DND-41 (cell line): ENCODE measurements at regions not wholly inside any gene's neighbourhood (a gene's known extent, or its start where the extent isn't known, plus 50 kb on each side); places are given as distances from the start of the nearest gene placed in this dataset.

Experiments
- CTCF ChIP-seq: IDR thresholded peaks from 2 replicates; pipeline ENCODE4 v1.5.1; 2012; ENCODE audit warnings: borderline replicate concordance, low read length, moderate library complexity, mild to moderate bottlenecking; ENCODE audit not compliant: poor library complexity, severe bottlenecking; ENCODE audit errors: extremely low read depth
- EZH2 ChIP-seq: IDR thresholded peaks from 3 replicates; pipeline ENCODE4 v1.6.1; 2012; ENCODE audit warnings: borderline replicate concordance, low read depth, mild to moderate bottlenecking, moderate library complexity, low read length, inconsistent platforms; ENCODE audit not compliant: severe bottlenecking

GRCh38 chr12:105723066-105723465, 392.6 kb downstream of the C12orf75 start:
- TF ChIP-seq CTCF (no peak), EZH2 (no peak)
